Kidney (tissue), 13 donors: ENCODE measurements at regions not wholly inside any gene's neighbourhood (a gene's known extent, or its start where the extent isn't known, plus 50 kb on each side); places are given as distances from the start of the nearest gene placed in this dataset.
A peak's percentile ranks its signal among the peaks of the same experiment; 100 is the strongest.

Experiments used
- DNase-seq, 5 donors: peaks; one replicate each; pipeline ENCODE4 v3.0.0-alpha.2; 2013 to 2020
- FAIRE-seq: peaks from 2 replicates; lab custom pipeline; 2012; peaks lifted over from hg19 to GRCh38; lab: Jason Lieb, UNC
- H3K27ac ChIP-seq, 2 donors: one replicate each; pipeline ENCODE4 v1.7.0; 2013; ENCODE audit warnings: low read depth in 2 of 2, low read length in 2 of 2, inconsistent platforms in 1 of 2
- H3K27me3 ChIP-seq: one replicate; pipeline ENCODE4 v1.7.1; 2013; ENCODE audit warnings: low read length, inconsistent platforms; ENCODE audit not compliant: control insufficient read depth, insufficient read depth
- H3K36me3 ChIP-seq, 3 donors: one replicate each; pipeline versions ENCODE4 v1.7.0 to v1.7.1; 2013; ENCODE audit warnings: low read length in 3 of 3, control low read depth in 1 of 3, inconsistent platforms in 1 of 3; ENCODE audit not compliant: insufficient read depth in 3 of 3, control insufficient read depth in 2 of 3
- H3K4me1 ChIP-seq, 3 donors: one replicate each; pipeline versions ENCODE4 v1.7.0 to v1.7.1; 2013; ENCODE audit warnings: low read length in 3 of 3, inconsistent platforms in 1 of 3, low read depth in 1 of 3; ENCODE audit not compliant: control insufficient read depth in 2 of 3, insufficient read depth in 2 of 3
- H3K4me3 ChIP-seq, 3 donors: one replicate each; pipeline versions ENCODE4 v1.7.0 to v1.8.1; 2013; ENCODE audit warnings: low read length in 3 of 3, control low read depth in 1 of 3, inconsistent platforms in 1 of 3
- H3K9ac ChIP-seq, 3 donors: one replicate each; pipeline versions ENCODE4 v1.7.0 to v1.7.1; 2013; ENCODE audit warnings: low read length in 3 of 3, control low read depth in 1 of 3, inconsistent platforms in 1 of 3
- H3K9me3 ChIP-seq, 3 donors: one replicate each; pipeline versions ENCODE4 v1.7.0 to v1.7.1; 2013; ENCODE audit warnings: low read length in 3 of 3, control low read depth in 1 of 3, inconsistent platforms in 1 of 3; ENCODE audit not compliant: control insufficient read depth in 2 of 3, insufficient read depth in 1 of 3
- intact Hi-C: fragments of 100-400 bp; cut with DNase I; formaldehyde crosslinking; loops from one replicate; pipeline ENCODE4 v1.11.1; 2022
- TF ChIP-seq, protein P1 (sequence below): IDR thresholded peaks from 3 replicates; pipeline ENCODE4 v1.5.1; 2012; ENCODE audit warnings: mild to moderate bottlenecking, moderate library complexity, borderline replicate concordance; ENCODE audit not compliant: insufficient read depth; ENCODE audit errors: extremely low read depth
- donor health status: control.
- donor health status: control.
- donor health status: control.
- donor health status: control.
- donor health status: control.
- donor health status: DM: yes; HTN: yes; CAD: no.
- donor health status: Normal renal cell carcinoma (clear cell type).

DNA sequence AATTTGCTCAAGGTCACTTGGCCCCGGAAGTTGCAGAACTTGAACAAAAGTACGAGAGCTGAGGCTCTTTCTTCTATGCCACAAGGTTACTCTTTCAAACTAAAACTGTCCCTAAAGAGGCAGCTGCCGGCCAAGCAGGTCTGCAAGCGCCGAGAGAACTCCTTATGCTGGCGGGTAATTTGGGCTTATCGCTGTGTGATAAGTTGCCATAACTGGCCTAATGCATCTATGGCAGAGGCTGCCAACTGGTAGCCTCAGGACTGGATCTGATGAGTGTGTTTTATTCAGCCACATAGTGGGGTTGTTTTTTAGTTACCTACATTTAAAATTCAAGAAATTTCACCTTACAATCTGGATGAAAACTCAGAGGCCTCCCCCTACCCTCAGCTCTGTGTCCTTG is 68.1 kb upstream of the SPOCK1 start:
- Histone ChIP-seq H3K4me3 (no peak overlapping the region), H3K36me3 (no peaks in the 10 kb centered on the region), H3K27ac (no peak overlapping the region), H3K9me3 (no peaks in the 10 kb centered on the region), H3K9ac (no peak overlapping the region), H3K4me1 (no peaks in the 10 kb centered on the region), H3K27me3 (no peaks in the 10 kb centered on the region)
- DNase-seq (no peak), FAIRE-seq (no peak)
- intact Hi-C loops, result no loop called here
- TF ChIP-seq, protein P1, sequence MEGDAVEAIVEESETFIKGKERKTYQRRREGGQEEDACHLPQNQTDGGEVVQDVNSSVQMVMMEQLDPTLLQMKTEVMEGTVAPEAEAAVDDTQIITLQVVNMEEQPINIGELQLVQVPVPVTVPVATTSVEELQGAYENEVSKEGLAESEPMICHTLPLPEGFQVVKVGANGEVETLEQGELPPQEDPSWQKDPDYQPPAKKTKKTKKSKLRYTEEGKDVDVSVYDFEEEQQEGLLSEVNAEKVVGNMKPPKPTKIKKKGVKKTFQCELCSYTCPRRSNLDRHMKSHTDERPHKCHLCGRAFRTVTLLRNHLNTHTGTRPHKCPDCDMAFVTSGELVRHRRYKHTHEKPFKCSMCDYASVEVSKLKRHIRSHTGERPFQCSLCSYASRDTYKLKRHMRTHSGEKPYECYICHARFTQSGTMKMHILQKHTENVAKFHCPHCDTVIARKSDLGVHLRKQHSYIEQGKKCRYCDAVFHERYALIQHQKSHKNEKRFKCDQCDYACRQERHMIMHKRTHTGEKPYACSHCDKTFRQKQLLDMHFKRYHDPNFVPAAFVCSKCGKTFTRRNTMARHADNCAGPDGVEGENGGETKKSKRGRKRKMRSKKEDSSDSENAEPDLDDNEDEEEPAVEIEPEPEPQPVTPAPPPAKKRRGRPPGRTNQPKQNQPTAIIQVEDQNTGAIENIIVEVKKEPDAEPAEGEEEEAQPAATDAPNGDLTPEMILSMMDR, result no peak

DNA sequence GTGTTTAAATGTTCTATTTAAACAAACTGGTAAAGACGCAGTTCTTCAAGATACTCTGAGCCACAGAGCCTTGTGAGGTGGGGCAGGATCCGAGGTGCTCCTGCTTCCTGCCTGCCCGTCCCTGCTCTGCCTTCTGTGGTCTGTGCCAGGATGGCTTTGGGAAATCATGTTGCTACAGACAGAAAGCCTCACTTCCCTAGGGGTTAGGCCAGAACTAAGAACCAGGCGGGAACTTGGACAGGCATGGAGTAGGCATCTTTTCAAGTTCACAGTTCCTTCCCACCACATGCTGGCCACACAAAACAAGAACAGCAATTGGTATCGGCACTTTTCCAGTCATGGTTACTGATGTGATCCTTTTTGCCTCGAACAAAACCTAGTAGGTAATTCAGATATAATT is 67.7 kb upstream of the SPOCK1 start:
- no peak overlapping the region for H3K27ac ChIP-seq
- H3K9ac ChIP-seq, result no peak overlapping the region
- TF ChIP-seq, protein P1, result no peak
- H3K4me3 ChIP-seq, result no peak overlapping the region
- H3K9me3 ChIP-seq, result no peaks in the 10 kb centered on the region
- intact Hi-C loops, result no loop called here
- no peaks in the 10 kb centered on the region for H3K4me1 ChIP-seq
- DNase-seq (no peak), FAIRE-seq (no peak)
- H3K27me3 ChIP-seq, result no peaks in the 10 kb centered on the region
- H3K36me3 ChIP-seq, result no peaks in the 10 kb centered on the region

DNA sequence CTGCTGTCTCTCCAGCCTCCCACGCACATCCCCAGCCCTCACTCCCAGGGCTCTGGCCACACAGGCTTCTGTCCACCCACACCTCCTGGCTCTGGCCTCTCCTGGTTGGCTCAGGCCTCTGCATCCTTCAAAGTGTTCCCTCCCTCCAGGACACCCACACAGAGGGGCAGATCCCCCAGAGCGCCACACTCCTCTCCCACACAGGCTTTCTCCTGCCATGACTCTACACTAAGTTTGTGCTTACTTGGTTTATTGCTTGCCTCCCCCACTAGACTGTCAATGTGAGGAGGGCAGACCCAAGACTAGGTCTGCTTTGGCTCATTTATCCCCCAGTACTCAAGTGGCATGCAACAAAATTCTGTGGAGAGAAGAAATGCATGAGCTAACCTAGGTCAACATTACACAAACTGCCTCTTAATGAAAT is 67.0 kb upstream of the SPOCK1 start:
- Histone ChIP-seq H3K9ac (no peak overlapping the region), H3K4me3 (no peak overlapping the region), H3K9me3 (no peaks in the 10 kb centered on the region), H3K27me3 (no peaks in the 10 kb centered on the region), H3K27ac (no peak overlapping the region), H3K4me1 (no peaks in the 10 kb centered on the region), H3K36me3 (no peaks in the 10 kb centered on the region)
- TF ChIP-seq, protein P1, result no peak
- FAIRE-seq, result no peak
- peak in 4 of 5 donors; percentile 35 to 55 (median 48) for DNase-seq
- intact Hi-C loops, result no loop called here

DNA sequence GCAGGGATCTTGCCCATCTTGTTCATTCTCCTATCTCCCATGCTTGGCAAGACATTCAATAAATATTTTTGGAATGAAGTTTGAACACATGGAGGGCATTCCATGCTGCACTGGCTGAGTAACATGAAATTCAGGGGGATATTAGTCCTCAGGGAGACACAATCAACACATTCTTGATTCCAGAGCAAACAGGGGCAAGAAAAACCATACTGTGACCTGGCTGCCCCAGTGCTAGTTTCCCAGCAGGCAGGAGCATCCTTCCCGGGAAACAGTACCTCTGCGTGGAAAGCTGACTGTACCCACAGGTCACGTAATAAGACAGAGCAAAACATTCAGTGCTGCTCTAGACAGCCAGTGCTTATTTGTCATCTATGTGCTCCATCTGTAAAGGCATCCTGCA is 66.3 kb upstream of the SPOCK1 start:
- DNase-seq, result no peak
- no peaks in the 10 kb centered on the region for H3K27me3 ChIP-seq
- no peak overlapping the region for H3K9ac ChIP-seq
- no peaks in the 10 kb centered on the region for H3K4me1 ChIP-seq
- no peak overlapping the region for H3K4me3 ChIP-seq
- H3K9me3 ChIP-seq, result no peaks in the 10 kb centered on the region
- FAIRE-seq, result no peak
- no peak overlapping the region for H3K27ac ChIP-seq
- TF ChIP-seq, protein P1, result no peak
- intact Hi-C loops, result no loop called here
- H3K36me3 ChIP-seq, result no peaks in the 10 kb centered on the region
